Stimulated activated CD8-positive, alpha-beta memory T cell treated with anti-CD3 and anti-CD28 coated beads, Interleukin-7, amount 100 ng/mL, for 48 hours (primary cell): ENCODE measurements at regions not wholly inside any gene's neighbourhood (a gene's known extent, or its start where the extent isn't known, plus 50 kb on each side); places are given as distances from the start of the nearest gene placed in this dataset.

ENCODE experiments used
- DNase-seq, 2 donors: peaks; one replicate each; pipeline ENCODE4 v3.0.0-alpha.2; 2020; ENCODE audit warnings: low read depth in 1 of 2; ENCODE audit errors: extremely low read depth in 1 of 2

GRCh38 chr11:70532731-70533130, 134.4 kb downstream of the CTTN start:
- no peak for DNase-seq

- no peak for DNase-seq
Measured at GRCh38 chr11:70535191-70535971, 137.1 kb downstream of the CTTN start.

GRCh38 chr11:70536051-70536877, 137.9 kb downstream of the CTTN start:
- DNase-seq = no peak

GRCh38 chr11:70537576-70538571, 139.5 kb downstream of the CTTN start:
- DNase-seq = no peak

- DNase-seq = no peak
Measured at GRCh38 chr11:70538641-70539359, 140.5 kb downstream of the CTTN start.

GRCh38 chr11:70539360-70540095, 141.2 kb downstream of the CTTN start:
- DNase-seq = no peak

GRCh38 chr11:70540196-70540595, 141.9 kb downstream of the CTTN start:
- no peak for DNase-seq

GRCh38 chr11:70541176-70541575, 142.8 kb downstream of the CTTN start:
- no peak for DNase-seq

GRCh38 chr11:70541699-70542098, 143.4 kb downstream of the CTTN start:
- no peak for DNase-seq

GRCh38 chr11:70542406-70542805, 144.1 kb downstream of the CTTN start:
- DNase-seq = no peak

GRCh38 chr11:70542811-70543210, 144.5 kb downstream of the CTTN start:
- DNase-seq = no peak

GRCh38 chr11:70543611-70544010, 145.3 kb downstream of the CTTN start:
- DNase-seq = no peak

- DNase-seq = no peak
Measured at GRCh38 chr11:70544067-70544773, 145.9 kb downstream of the CTTN start.

GRCh38 chr11:70544774-70545609, 146.7 kb downstream of the CTTN start:
- no peak for DNase-seq

GRCh38 chr11:70545610-70545912, 147.2 kb downstream of the CTTN start:
- no peak for DNase-seq

- no peak for DNase-seq
Measured at GRCh38 chr11:70546191-70546940, 148.0 kb downstream of the CTTN start.

- DNase-seq = no peak
Measured at GRCh38 chr11:70547386-70547785, 149.1 kb downstream of the CTTN start.
